Keratinocyte (primary cell): ENCODE measurements at regions not wholly inside any gene's neighbourhood (a gene's known extent, or its start where the extent isn't known, plus 50 kb on each side); places are given as distances from the start of the nearest gene placed in this dataset.

Experiments used
- EZH2 ChIP-seq: IDR thresholded peaks from one replicate; pipeline ENCODE4 v1.6.1; 2012; ENCODE audit warnings: inconsistent platforms, mild to moderate bottlenecking, low read length, moderate library complexity
- TF ChIP-seq, protein P1 (sequence below), 3 experiments: IDR thresholded peaks in 1 of 3; conservative IDR thresholded peaks in 1 of 3; optimal IDR thresholded peaks in 1 of 3; 2 replicates in 2 of 3; 3 replicates in 1 of 3; pipeline versions ENCODE3 to v1.5.1; 2011; ENCODE audit warnings: low read length in 3 of 3, mild to moderate bottlenecking in 3 of 3, moderate library complexity in 2 of 3, control low read depth in 1 of 3, inconsistent platforms in 1 of 3; ENCODE audit not compliant: insufficient read depth in 2 of 3; ENCODE audit errors: extremely low read depth in 1 of 3

DNA sequence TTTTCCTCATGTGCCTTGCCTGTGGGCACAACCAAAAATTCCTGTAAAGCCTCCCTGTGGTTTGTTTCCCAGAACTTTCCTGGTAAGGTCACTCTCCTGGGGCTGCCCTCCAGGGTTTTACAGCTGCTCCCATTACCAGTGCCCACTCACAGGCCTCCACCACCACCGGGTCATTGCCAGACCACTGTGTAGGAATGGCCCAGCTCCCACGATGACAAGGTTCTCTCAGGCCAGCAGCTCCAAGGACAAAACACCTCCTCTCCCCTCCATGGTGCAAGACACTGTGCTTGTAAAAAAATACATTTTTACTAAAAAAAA, 96.1 kb upstream of the AKIP1 start:
- TF ChIP-seq, protein P1, sequence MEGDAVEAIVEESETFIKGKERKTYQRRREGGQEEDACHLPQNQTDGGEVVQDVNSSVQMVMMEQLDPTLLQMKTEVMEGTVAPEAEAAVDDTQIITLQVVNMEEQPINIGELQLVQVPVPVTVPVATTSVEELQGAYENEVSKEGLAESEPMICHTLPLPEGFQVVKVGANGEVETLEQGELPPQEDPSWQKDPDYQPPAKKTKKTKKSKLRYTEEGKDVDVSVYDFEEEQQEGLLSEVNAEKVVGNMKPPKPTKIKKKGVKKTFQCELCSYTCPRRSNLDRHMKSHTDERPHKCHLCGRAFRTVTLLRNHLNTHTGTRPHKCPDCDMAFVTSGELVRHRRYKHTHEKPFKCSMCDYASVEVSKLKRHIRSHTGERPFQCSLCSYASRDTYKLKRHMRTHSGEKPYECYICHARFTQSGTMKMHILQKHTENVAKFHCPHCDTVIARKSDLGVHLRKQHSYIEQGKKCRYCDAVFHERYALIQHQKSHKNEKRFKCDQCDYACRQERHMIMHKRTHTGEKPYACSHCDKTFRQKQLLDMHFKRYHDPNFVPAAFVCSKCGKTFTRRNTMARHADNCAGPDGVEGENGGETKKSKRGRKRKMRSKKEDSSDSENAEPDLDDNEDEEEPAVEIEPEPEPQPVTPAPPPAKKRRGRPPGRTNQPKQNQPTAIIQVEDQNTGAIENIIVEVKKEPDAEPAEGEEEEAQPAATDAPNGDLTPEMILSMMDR (optimal IDR thresholded peaks at IDR 0.05 in 1 of 3, IDR thresholded peaks at IDR 0.05 in 1 of 3, conservative IDR thresholded peaks at IDR 0.05 in 1 of 3; ENCODE audit: extremely low read depth in 1 of 3, insufficient read depth in 2 of 3, low read length in 3 of 3) = no peak
- TF ChIP-seq EZH2 = no peak
